ENCODE measurements at regions not wholly inside any gene's neighbourhood (a gene's known extent, or its start where the extent isn't known, plus 50 kb on each side); places are given as distances from the start of the nearest gene placed in this dataset.
"Not testable (repeated sequence)": the region's sequence is repeated elsewhere in the genome, so short reads cannot be mapped to it uniquely, and the experiment has no call there.

DNA sequence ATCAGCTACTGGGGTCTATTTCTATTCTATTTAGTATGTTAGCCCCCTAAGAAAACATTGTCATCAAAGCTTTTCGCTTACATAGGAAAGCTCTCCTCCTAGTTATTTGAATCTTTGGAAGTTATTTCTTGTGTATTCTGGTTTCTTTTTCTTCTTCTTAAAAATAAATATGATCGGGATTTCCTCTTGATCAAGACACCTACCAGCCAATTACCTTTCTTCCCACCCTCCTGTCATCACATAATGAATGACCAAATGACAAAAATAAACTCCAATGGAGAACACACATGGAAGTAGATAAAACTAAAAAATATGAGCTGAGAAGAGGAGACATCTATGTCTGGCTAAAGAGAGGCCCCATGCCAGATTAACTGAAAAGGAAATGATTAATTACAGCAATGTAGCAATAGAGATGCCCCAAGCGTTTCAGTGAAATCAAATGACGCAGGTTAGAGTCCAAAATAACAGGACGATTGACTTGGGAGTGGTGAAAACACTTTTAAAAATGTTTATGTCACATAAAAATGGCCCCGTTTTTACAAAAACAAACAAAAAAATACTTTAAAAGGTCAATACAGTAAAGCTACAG is 59.5 kb upstream of the PCSK1 start:
- Histone ChIP-seq H3K4me1 (replicated peaks; ENCODE audit: insufficient read depth) (no peaks in the 10 kb centered on the region), H3K36me3 (ENCODE audit: low read depth) (no peaks in the 10 kb centered on the region), H3K9me2 (ENCODE audit: insufficient read depth) (no peaks in the 10 kb centered on the region), H3K4me3 (no peak overlapping the region), H4K20me1 (ENCODE audit: insufficient read depth) (no peaks in the 10 kb centered on the region), H3K9me3 (ENCODE audit: insufficient read depth, low read depth) (no peaks in the 10 kb centered on the region), H3F3A (ENCODE audit: insufficient read depth, low read depth) (no peaks in the 10 kb centered on the region), H3K27me3 (ENCODE audit: insufficient read depth, low read depth) (no peaks in the 10 kb centered on the region), H3K79me2 (ENCODE audit: low read depth) (no peaks in the 10 kb centered on the region), H3K4me2 (no peak overlapping the region), H3K27ac (no peak overlapping the region), H2AFZ (no peak overlapping the region)
- no TSS peak for BruUV-seq (replicated peaks)
- no peak for DNase-seq
- ChIA-PET POLR2A (ENCODE audit: unreplicated experiment) (interaction anchor here (0.6 kb wide), 1 partner anchor 1192 kb away, joined by 7 read pairs; no protein-coding TSS in a partner anchor), CTCF (no interaction called here)
- intact Hi-C loops (cut with micrococcal nuclease; ENCODE audit: unreplicated experiment): no loop called here
- TF ChIP-seq, protein P1, sequence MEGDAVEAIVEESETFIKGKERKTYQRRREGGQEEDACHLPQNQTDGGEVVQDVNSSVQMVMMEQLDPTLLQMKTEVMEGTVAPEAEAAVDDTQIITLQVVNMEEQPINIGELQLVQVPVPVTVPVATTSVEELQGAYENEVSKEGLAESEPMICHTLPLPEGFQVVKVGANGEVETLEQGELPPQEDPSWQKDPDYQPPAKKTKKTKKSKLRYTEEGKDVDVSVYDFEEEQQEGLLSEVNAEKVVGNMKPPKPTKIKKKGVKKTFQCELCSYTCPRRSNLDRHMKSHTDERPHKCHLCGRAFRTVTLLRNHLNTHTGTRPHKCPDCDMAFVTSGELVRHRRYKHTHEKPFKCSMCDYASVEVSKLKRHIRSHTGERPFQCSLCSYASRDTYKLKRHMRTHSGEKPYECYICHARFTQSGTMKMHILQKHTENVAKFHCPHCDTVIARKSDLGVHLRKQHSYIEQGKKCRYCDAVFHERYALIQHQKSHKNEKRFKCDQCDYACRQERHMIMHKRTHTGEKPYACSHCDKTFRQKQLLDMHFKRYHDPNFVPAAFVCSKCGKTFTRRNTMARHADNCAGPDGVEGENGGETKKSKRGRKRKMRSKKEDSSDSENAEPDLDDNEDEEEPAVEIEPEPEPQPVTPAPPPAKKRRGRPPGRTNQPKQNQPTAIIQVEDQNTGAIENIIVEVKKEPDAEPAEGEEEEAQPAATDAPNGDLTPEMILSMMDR (conservative IDR thresholded peaks at IDR 0.05): no peak
- TF ChIP-seq EZH2 (IDR thresholded peaks at IDR 0.05; ENCODE audit: low read depth): no peak

DNA sequence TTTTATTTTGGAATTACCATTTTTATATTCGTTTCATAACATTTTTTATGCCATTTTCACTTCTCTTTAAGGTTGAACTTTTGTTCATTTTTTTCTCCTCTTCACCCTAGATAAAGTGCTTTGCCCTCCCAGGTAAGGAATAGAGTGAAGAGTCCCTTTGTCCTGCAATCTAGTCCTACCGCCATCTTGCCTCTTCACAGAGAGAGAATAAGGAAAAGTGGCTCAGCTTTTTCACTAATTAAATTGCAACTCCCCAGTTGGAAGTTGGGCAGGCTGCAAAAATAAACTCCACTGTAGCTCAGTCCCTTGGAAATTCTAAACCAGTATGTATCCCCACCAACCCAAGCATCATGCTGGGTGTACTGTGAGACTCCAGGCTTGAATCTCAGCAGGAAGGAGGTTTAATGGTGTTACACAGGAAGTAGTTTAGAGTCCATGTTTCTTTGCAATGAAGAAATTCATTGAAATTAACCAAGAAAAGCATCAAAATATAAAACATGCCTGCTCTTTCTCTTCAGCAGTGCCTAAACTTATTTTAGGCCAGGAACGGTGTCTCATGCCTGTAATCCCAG is 60.3 kb upstream of the PCSK1 start:
- intact Hi-C loops (cut with micrococcal nuclease; ENCODE audit: unreplicated experiment): no loop called here
- no peaks in the 10 kb centered on the region for H3K9me3 ChIP-seq (ENCODE audit: insufficient read depth, low read depth)
- no peaks in the 10 kb centered on the region for H3K4me1 ChIP-seq (replicated peaks; ENCODE audit: insufficient read depth)
- no peaks in the 10 kb centered on the region for H3K36me3 ChIP-seq (ENCODE audit: low read depth)
- no peaks in the 10 kb centered on the region for H4K20me1 ChIP-seq (ENCODE audit: insufficient read depth)
- TF ChIP-seq, protein P1 (conservative IDR thresholded peaks at IDR 0.05): no peak
- no peak for TF ChIP-seq EZH2 (IDR thresholded peaks at IDR 0.05; ENCODE audit: low read depth)
- no peaks in the 10 kb centered on the region for H3K79me2 ChIP-seq (ENCODE audit: low read depth)
- CTCF ChIA-PET: no interaction called here
- POLR2A ChIA-PET (ENCODE audit: unreplicated experiment): no interaction called here
- no peak overlapping the region for H3K4me2 ChIP-seq
- no TSS peak for BruUV-seq (replicated peaks)
- H3K9me2 ChIP-seq (ENCODE audit: insufficient read depth): no peaks in the 10 kb centered on the region
- H3K27ac ChIP-seq: no peak overlapping the region
- no peaks in the 10 kb centered on the region for H3F3A ChIP-seq (ENCODE audit: insufficient read depth, low read depth)
- H3K27me3 ChIP-seq (ENCODE audit: insufficient read depth, low read depth): no peaks in the 10 kb centered on the region
- H2AFZ ChIP-seq: no peak overlapping the region
- H3K4me3 ChIP-seq: no peak overlapping the region
- DNase-seq: no peak

DNA sequence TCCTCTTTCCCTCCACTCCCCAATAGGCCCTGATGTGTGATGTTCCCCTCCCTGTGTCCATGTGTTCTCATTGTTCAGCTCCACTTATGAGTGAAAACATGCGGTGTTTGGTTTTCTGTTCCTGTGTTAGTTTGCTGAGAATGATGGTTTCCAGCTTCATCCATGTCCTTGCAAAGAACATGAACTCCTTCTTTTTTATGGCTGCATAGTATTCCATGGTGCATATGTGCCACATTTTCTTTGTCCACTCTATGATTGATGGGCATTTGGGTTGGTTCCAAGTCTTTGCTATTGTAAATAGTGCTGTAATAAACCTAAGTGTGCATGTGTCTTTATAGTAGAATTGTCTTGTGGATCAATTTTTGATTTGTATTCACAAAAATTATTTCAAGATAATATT is 62.4 kb upstream of the PCSK1 start:
- BruUV-seq (replicated peaks); H3K27ac ChIP-seq; H3K4me3 ChIP-seq; CTCF ChIA-PET; H3K9me2 ChIP-seq (ENCODE audit: insufficient read depth); POLR2A ChIA-PET (ENCODE audit: unreplicated experiment); H3F3A ChIP-seq (ENCODE audit: insufficient read depth, low read depth); DNase-seq; H3K79me2 ChIP-seq (ENCODE audit: low read depth); H3K4me2 ChIP-seq; H3K9me3 ChIP-seq (ENCODE audit: insufficient read depth, low read depth); H2AFZ ChIP-seq; H3K27me3 ChIP-seq (ENCODE audit: insufficient read depth, low read depth); intact Hi-C loops (cut with micrococcal nuclease; ENCODE audit: unreplicated experiment); H3K4me1 ChIP-seq (replicated peaks; ENCODE audit: insufficient read depth); H3K36me3 ChIP-seq (ENCODE audit: low read depth); H4K20me1 ChIP-seq (ENCODE audit: insufficient read depth): not testable (repeated sequence)

DNA sequence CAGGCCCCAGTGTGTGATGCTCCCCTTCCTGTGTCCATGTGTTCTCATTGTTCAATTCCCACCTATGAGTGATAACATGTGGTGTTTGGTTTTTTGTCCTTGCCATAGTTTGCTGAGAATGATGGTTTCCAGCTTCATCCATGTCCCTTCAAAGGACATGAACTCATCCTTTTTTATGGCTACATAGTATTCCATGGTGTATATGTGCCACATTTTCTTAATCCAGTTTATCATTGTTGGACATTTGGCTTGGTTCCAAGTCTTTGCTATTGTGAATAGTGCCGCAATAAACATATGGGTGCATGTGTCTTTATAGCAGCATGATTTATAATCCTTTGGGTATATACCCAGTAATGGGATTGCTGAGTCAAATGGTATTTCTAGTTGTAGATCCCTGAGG is 64.0 kb upstream of the PCSK1 start:
- DNase-seq; CTCF ChIA-PET; H3K4me1 ChIP-seq (replicated peaks; ENCODE audit: insufficient read depth); H3F3A ChIP-seq (ENCODE audit: insufficient read depth, low read depth); H3K4me2 ChIP-seq; H4K20me1 ChIP-seq (ENCODE audit: insufficient read depth); intact Hi-C loops (cut with micrococcal nuclease; ENCODE audit: unreplicated experiment); POLR2A ChIA-PET (ENCODE audit: unreplicated experiment); H3K9me2 ChIP-seq (ENCODE audit: insufficient read depth); H3K79me2 ChIP-seq (ENCODE audit: low read depth); H3K27ac ChIP-seq; H3K9me3 ChIP-seq (ENCODE audit: insufficient read depth, low read depth); BruUV-seq (replicated peaks); H3K36me3 ChIP-seq (ENCODE audit: low read depth); H3K27me3 ChIP-seq (ENCODE audit: insufficient read depth, low read depth); H2AFZ ChIP-seq; H3K4me3 ChIP-seq: not testable (repeated sequence)

Measured in PC-9 (cell line).